OCI-LY7 (cell line): ENCODE measurements at regions not wholly inside any gene's neighbourhood (a gene's known extent, or its start where the extent isn't known, plus 50 kb on each side); places are given as distances from the start of the nearest gene placed in this dataset.
"Not testable (repeated sequence)": the region's sequence is repeated elsewhere in the genome, so short reads cannot be mapped to it uniquely, and the experiment has no call there.

ENCODE experiments used
- BruUV-seq: library from RNA; stranded (reverse); fragments of 400-500 nt; replicated peaks from 2 replicates; lab custom pipeline; 2021; lab: Mats Ljungman, UMichigan
- CTCF ChIA-PET: fragments of 300-600 bp; sonication (Branson Sonifier 250); formaldehyde crosslinking; loops from one replicate; lab custom pipeline; 2022; ENCODE audit warnings: antibody characterized with exemption; ENCODE audit not compliant: unreplicated experiment; lab: Charles Lee
- POLR2A ChIA-PET: fragments of 300-600 bp; sonication (Branson Sonifier 250); formaldehyde crosslinking; loops from one replicate; lab custom pipeline; 2022; ENCODE audit warnings: antibody characterized with exemption; lab: Charles Lee
- DNase-seq: peaks from one replicate; pipeline ENCODE4 v3.0.0-alpha.2; 2015; ENCODE audit warnings: low spot score
- H2AFZ ChIP-seq: fragments of 200-600 bp; sonication (generic), shearing (Covaris generic); 2 replicates; pipeline ENCODE4 v1.6.1; 2014; ENCODE audit warnings: mild to moderate bottlenecking, antibody characterized with exemption, low read length, moderate library complexity
- H3K27ac ChIP-seq: fragments of 200-600 bp; sonication (generic); 2 replicates; pipeline ENCODE4 v1.5.1; 2014; ENCODE audit warnings: mixed run types, low read depth, mild to moderate bottlenecking, moderate library complexity, low read length, inconsistent platforms; ENCODE audit not compliant: poor library complexity, severe bottlenecking
- H3K36me3 ChIP-seq: fragments of 200-600 bp; sonication (generic); 2 replicates; pipeline ENCODE4 v1.6.1; 2014; ENCODE audit warnings: mild to moderate bottlenecking, antibody characterized with exemption, low read length, moderate library complexity, mixed read lengths; ENCODE audit not compliant: insufficient read depth
- H3K4me1 ChIP-seq: fragments of 200-600 bp; sonication (generic); 2 replicates; pipeline ENCODE4 v1.5.1; 2014; ENCODE audit warnings: mild to moderate bottlenecking, low read length; ENCODE audit not compliant: insufficient read depth, poor library complexity, severe bottlenecking
- H3K4me2 ChIP-seq: fragments of 200-600 bp; sonication (generic); 2 replicates; pipeline ENCODE4 v1.6.1; 2014; ENCODE audit warnings: mild to moderate bottlenecking, low read length
- H3K4me3 ChIP-seq: fragments of 200-600 bp; sonication (generic); 2 replicates; pipeline ENCODE4 v1.5.1; 2014; ENCODE audit warnings: mild to moderate bottlenecking, low read depth, low read length; ENCODE audit not compliant: poor library complexity, severe bottlenecking
- H3K79me2 ChIP-seq: fragments of 200-600 bp; sonication (generic); 2 replicates; pipeline ENCODE4 v1.6.1; 2016; ENCODE audit warnings: low read depth, mild to moderate bottlenecking, low read length, moderate library complexity, mixed read lengths; ENCODE audit not compliant: insufficient read depth
- H3K9me2 ChIP-seq: fragments of 200-600 bp; sonication (generic); 2 replicates; pipeline ENCODE4 v1.6.1; 2016; ENCODE audit warnings: mild to moderate bottlenecking, low read length, mixed read lengths; ENCODE audit not compliant: insufficient read depth
- H3K9me3 ChIP-seq: fragments of 200-600 bp; sonication (generic); 2 replicates; pipeline ENCODE4 v1.6.1; 2014; ENCODE audit warnings: mild to moderate bottlenecking, mixed run types, low read length, mixed read lengths
- H4K20me1 ChIP-seq: fragments of 200-600 bp; sonication (generic); 2 replicates; pipeline ENCODE4 v1.6.1; 2014; ENCODE audit warnings: mild to moderate bottlenecking, antibody characterized with exemption, low read length, moderate library complexity, mixed read lengths; ENCODE audit not compliant: insufficient read depth
- CTCF ChIP-seq: fragments of 200-600 bp; sonication (generic); conservative IDR thresholded peaks from 2 replicates; pipeline ENCODE4 v1.5.1; 2014; ENCODE audit warnings: mild to moderate bottlenecking, antibody characterized with exemption, low read length, moderate library complexity, mixed read lengths
- EZH2phosphoT487 ChIP-seq: fragments of 200-600 bp; sonication (generic); IDR thresholded peaks from 2 replicates; pipeline ENCODE4 v1.6.1; 2018; ENCODE audit warnings: low read depth, borderline replicate concordance, mild to moderate bottlenecking, mixed run types, antibody characterized with exemption, low read length, moderate library complexity, mixed read lengths
- intact Hi-C: fragments of 100-400 bp; cut with micrococcal nuclease; formaldehyde crosslinking; loops from one replicate; pipeline ENCODE4 v1.10.0; 2022; ENCODE audit not compliant: unreplicated experiment

DNA sequence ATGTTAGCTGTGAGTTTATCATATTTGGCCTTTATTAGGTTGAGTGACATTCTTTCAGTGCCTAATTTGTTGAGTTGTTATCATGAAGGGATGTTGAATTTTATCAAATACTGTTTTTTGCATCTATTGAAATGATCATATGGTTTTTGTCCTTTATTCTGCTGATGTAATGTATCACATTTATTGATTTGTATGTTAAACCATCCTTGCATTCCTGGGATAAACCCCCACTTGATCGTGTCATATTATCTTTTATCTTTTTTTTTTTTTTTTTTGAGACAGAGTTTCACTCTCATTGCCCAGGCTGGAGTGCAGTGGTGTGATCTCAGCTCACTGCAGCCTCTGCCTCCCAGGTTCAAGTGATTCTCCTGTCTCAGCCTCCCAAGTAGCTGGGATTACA is 51.9 kb upstream of the MFGE8 start:
- H2AFZ ChIP-seq, H3K9me2 ChIP-seq: not testable (repeated sequence)
- POLR2A ChIA-PET = interaction anchor here (0.5 kb wide), 1 partner anchor 38 kb away, joined by 3 read pairs; no protein-coding TSS in a partner anchor

GRCh38 chr15:88970232-88970631 is 57.1 kb upstream of the MFGE8 start:
- Histone ChIP-seq H3K79me2 (no peaks in the 10 kb centered on the region), H4K20me1 (no peaks in the 10 kb centered on the region), H3K27ac (no peak overlapping the region), H3K9me2 (no peaks in the 10 kb centered on the region), H3K9me3 (no peaks in the 10 kb centered on the region), H3K36me3 (no peaks in the 10 kb centered on the region), H3K4me1 (no peaks in the 10 kb centered on the region), H2AFZ (no peak overlapping the region), H3K4me2 (no peak overlapping the region), H3K4me3 (no peak overlapping the region)
- CTCF ChIA-PET = no interaction called here
- BruUV-seq = no TSS peak
- POLR2A ChIA-PET = interaction anchor here (0.6 kb wide), 1 partner anchor 12 kb away, joined by 3 read pairs; no protein-coding TSS in a partner anchor
- no peak for DNase-seq
- intact Hi-C loops = no loop called here
- TF ChIP-seq CTCF = no peak
- TF ChIP-seq EZH2phosphoT487 = no peak

More for the DNA sequence above, 51.9 kb upstream of the MFGE8 start:
- H3K27ac ChIP-seq, BruUV-seq, H3K4me2 ChIP-seq, H3K4me1 ChIP-seq, DNase-seq, H3K36me3 ChIP-seq, H3K9me3 ChIP-seq, H3K79me2 ChIP-seq, H4K20me1 ChIP-seq, H3K4me3 ChIP-seq, CTCF ChIA-PET, intact Hi-C loops: not testable (repeated sequence)

DNA sequence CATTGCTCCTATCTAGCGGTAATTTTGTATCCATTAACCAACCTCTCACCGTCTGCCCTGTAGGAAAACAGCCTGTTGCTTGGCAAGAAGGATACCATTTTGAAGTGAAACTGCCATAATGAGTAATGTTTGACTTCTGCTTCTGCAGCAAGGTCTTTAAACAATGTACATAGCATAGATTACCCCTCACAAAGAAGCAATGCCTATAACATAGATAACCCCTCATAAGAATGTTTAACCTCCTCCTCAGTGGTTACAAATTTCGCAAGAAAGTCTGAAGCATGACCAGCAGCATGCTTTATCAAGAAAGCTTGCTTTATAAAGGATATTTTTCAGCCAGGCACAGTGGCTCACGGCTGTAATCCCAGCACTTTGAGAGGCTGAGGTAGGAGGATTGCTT is 61.2 kb upstream of the MFGE8 start:
- no peak for DNase-seq
- Histone ChIP-seq H3K9me3 (no peaks in the 10 kb centered on the region), H3K36me3 (no peaks in the 10 kb centered on the region), H3K27ac (no peak overlapping the region), H2AFZ (no peak overlapping the region), H3K4me1 (no peaks in the 10 kb centered on the region), H3K4me2 (no peak overlapping the region), H3K79me2 (no peaks in the 10 kb centered on the region), H4K20me1 (no peaks in the 10 kb centered on the region), H3K4me3 (no peak overlapping the region), H3K9me2 (no peaks in the 10 kb centered on the region)
- TF ChIP-seq CTCF = no peak
- TF ChIP-seq EZH2phosphoT487 = no peak
- CTCF ChIA-PET = no interaction called here
- intact Hi-C loops = no loop called here
- POLR2A ChIA-PET = interaction anchor here (0.6 kb wide), 1 partner anchor 130 kb away, joined by 5 read pairs; no protein-coding TSS in a partner anchor
- BruUV-seq = no TSS peak
